ENCODE measurements at regions not wholly inside any gene's neighbourhood (a gene's known extent, or its start where the extent isn't known, plus 50 kb on each side); places are given as distances from the start of the nearest gene placed in this dataset.
"Not testable (repeated sequence)": the region's sequence is repeated elsewhere in the genome, so short reads cannot be mapped to it uniquely, and the experiment has no call there.

GRCh38 chr7:91383905-91384274 is 119.7 kb downstream of the FZD1 start:
- Histone ChIP-seq H3K9me3 (ENCODE audit: insufficient read depth, low read depth, low read length) (no peaks in the 10 kb centered on the region), H3K79me2 (ENCODE audit: insufficient read depth, low read length) (no peaks in the 10 kb centered on the region), H3K4me2 (ENCODE audit: low read depth, low read length, poor library complexity, severe bottlenecking) (no peak overlapping the region), H3F3A (ENCODE audit: low read depth) (no peaks in the 10 kb centered on the region), H3K4me1 (ENCODE audit: insufficient read depth, low read length, poor library complexity, severe bottlenecking) (no peaks in the 10 kb centered on the region), H3K4me3 (ENCODE audit: low read length, poor library complexity, severe bottlenecking) (no peak overlapping the region), H3K9ac (ENCODE audit: low read depth, low read length, poor library complexity, severe bottlenecking) (no peak overlapping the region), H3K27me3 (ENCODE audit: insufficient read depth, low read length, poor library complexity, severe bottlenecking) (no peaks in the 10 kb centered on the region), H3K9me2 (replicated peaks; ENCODE audit: low read depth, low read length) (no peaks in the 10 kb centered on the region), H4K20me1 (ENCODE audit: insufficient read depth, low read length, poor library complexity, severe bottlenecking) (no peaks in the 10 kb centered on the region), H2AFZ (ENCODE audit: low read length) (no peak overlapping the region), H3K36me3 (ENCODE audit: insufficient read depth, low read length) (no peaks in the 10 kb centered on the region)
- TF ChIP-seq EZH2phosphoT487 (IDR thresholded peaks at IDR 0.05; ENCODE audit: borderline replicate concordance) (no peak), CTCF (conservative IDR thresholded peaks at IDR 0.05; ENCODE audit: low read length) (no peak)

- not testable (repeated sequence) for H3F3A ChIP-seq (ENCODE audit: low read depth); H3K9me2 ChIP-seq (replicated peaks; ENCODE audit: low read depth, low read length); H3K4me1 ChIP-seq (ENCODE audit: insufficient read depth, low read length, poor library complexity, severe bottlenecking); H3K4me3 ChIP-seq (ENCODE audit: low read length, poor library complexity, severe bottlenecking); H3K36me3 ChIP-seq (ENCODE audit: insufficient read depth, low read length); H2AFZ ChIP-seq (ENCODE audit: low read length); H3K4me2 ChIP-seq (ENCODE audit: low read depth, low read length, poor library complexity, severe bottlenecking); H3K9ac ChIP-seq (ENCODE audit: low read depth, low read length, poor library complexity, severe bottlenecking); H3K9me3 ChIP-seq (ENCODE audit: insufficient read depth, low read depth, low read length); H3K27me3 ChIP-seq (ENCODE audit: insufficient read depth, low read length, poor library complexity, severe bottlenecking); H4K20me1 ChIP-seq (ENCODE audit: insufficient read depth, low read length, poor library complexity, severe bottlenecking); H3K79me2 ChIP-seq (ENCODE audit: insufficient read depth, low read length)
Measured at GRCh38 chr7:91394757-91395156, 130.5 kb downstream of the FZD1 start.

- H3K79me2 ChIP-seq (ENCODE audit: insufficient read depth, low read length); H3K9me3 ChIP-seq (ENCODE audit: insufficient read depth, low read depth, low read length); H3K4me1 ChIP-seq (ENCODE audit: insufficient read depth, low read length, poor library complexity, severe bottlenecking); H4K20me1 ChIP-seq (ENCODE audit: insufficient read depth, low read length, poor library complexity, severe bottlenecking); H2AFZ ChIP-seq (ENCODE audit: low read length); H3K9me2 ChIP-seq (replicated peaks; ENCODE audit: low read depth, low read length); H3K4me2 ChIP-seq (ENCODE audit: low read depth, low read length, poor library complexity, severe bottlenecking); H3F3A ChIP-seq (ENCODE audit: low read depth); H3K9ac ChIP-seq (ENCODE audit: low read depth, low read length, poor library complexity, severe bottlenecking); H3K36me3 ChIP-seq (ENCODE audit: insufficient read depth, low read length); H3K27me3 ChIP-seq (ENCODE audit: insufficient read depth, low read length, poor library complexity, severe bottlenecking); H3K4me3 ChIP-seq (ENCODE audit: low read length, poor library complexity, severe bottlenecking): not testable (repeated sequence)
Measured at GRCh38 chr7:91395313-91395712, 131.1 kb downstream of the FZD1 start.

GRCh38 chr7:91397096-91397495 is 132.9 kb downstream of the FZD1 start:
- Histone ChIP-seq H3K4me2 (ENCODE audit: low read depth, low read length, poor library complexity, severe bottlenecking) (no peak overlapping the region), H3K9me2 (replicated peaks; ENCODE audit: low read depth, low read length) (no peaks in the 10 kb centered on the region), H3K4me3 (ENCODE audit: low read length, poor library complexity, severe bottlenecking) (no peak overlapping the region)

More at GRCh38 chr7:91397096-91397495, 132.9 kb downstream of the FZD1 start:
- Histone ChIP-seq H3K9ac (ENCODE audit: low read depth, low read length, poor library complexity, severe bottlenecking) (no peak overlapping the region), H3K36me3 (ENCODE audit: insufficient read depth, low read length) (no peaks in the 10 kb centered on the region), H4K20me1 (ENCODE audit: insufficient read depth, low read length, poor library complexity, severe bottlenecking) (no peaks in the 10 kb centered on the region), H3K9me3 (ENCODE audit: insufficient read depth, low read depth, low read length) (no peaks in the 10 kb centered on the region; the same call in 1 of the 2 replicates), H3K79me2 (ENCODE audit: insufficient read depth, low read length) (no peaks in the 10 kb centered on the region), H3K4me1 (ENCODE audit: insufficient read depth, low read length, poor library complexity, severe bottlenecking) (no peaks in the 10 kb centered on the region), H3K27me3 (ENCODE audit: insufficient read depth, low read length, poor library complexity, severe bottlenecking) (no peaks in the 10 kb centered on the region), H3F3A (ENCODE audit: low read depth) (no peaks in the 10 kb centered on the region), H2AFZ (ENCODE audit: low read length) (no peak overlapping the region)
- TF ChIP-seq CTCF (conservative IDR thresholded peaks at IDR 0.05; ENCODE audit: low read length) (no peak), EZH2phosphoT487 (IDR thresholded peaks at IDR 0.05; ENCODE audit: borderline replicate concordance) (no peak)
